Adipocyte (in vitro differentiated cells): ENCODE measurements at regions not wholly inside any gene's neighbourhood (a gene's known extent, or its start where the extent isn't known, plus 50 kb on each side); places are given as distances from the start of the nearest gene placed in this dataset.

Experiments used
- DNase-seq: peaks from one replicate; pipeline ENCODE4 v3.0.0-alpha.2; 2015; ENCODE audit warnings: low read depth
- H3K27me3 ChIP-seq: replicated peaks from 2 replicates; pipeline ENCODE4 v1.7.0; 2013; ENCODE audit warnings: mild to moderate bottlenecking, low read length, moderate library complexity; ENCODE audit not compliant: control insufficient read depth, insufficient read depth
- H3K36me3 ChIP-seq: 2 replicates; pipeline ENCODE4 v1.7.0; 2013; ENCODE audit warnings: low read length, mild to moderate bottlenecking, moderate library complexity; ENCODE audit not compliant: control insufficient read depth, insufficient read depth, severe bottlenecking
- H3K4me1 ChIP-seq: 2 replicates; pipeline ENCODE4 v1.7.0; 2013; ENCODE audit warnings: mild to moderate bottlenecking, low read length, moderate library complexity; ENCODE audit not compliant: control insufficient read depth, insufficient read depth
- H3K4me3 ChIP-seq: 2 replicates; pipeline ENCODE4 v1.7.0; 2013; ENCODE audit warnings: mild to moderate bottlenecking, low read length, moderate library complexity
- H3K9ac ChIP-seq: 2 replicates; pipeline ENCODE4 v1.7.0; 2013; ENCODE audit warnings: mild to moderate bottlenecking, low read length, moderate library complexity
- H3K9me3 ChIP-seq: 2 replicates; pipeline ENCODE4 v1.7.0; 2013; ENCODE audit warnings: mild to moderate bottlenecking, low read length, moderate library complexity; ENCODE audit not compliant: control insufficient read depth

- Histone ChIP-seq H3K4me1 (peaks cover 17% of the 10 kb centered on the region), H3K27me3 (no peaks in the 10 kb centered on the region), H3K36me3 (no peaks in the 10 kb centered on the region), H3K9me3 (peaks cover 5% of the 10 kb centered on the region), H3K4me3 (no peak overlapping the region), H3K9ac (no peak overlapping the region)
- DNase-seq, result no peak
Observed at GRCh38 chr21:28110074-28110473, 882.6 kb downstream of the LTN1 start.

GRCh38 chr21:28106370-28106890, 886.2 kb downstream of the LTN1 start:
- Histone ChIP-seq H3K4me1 (peaks cover 10% of the 10 kb centered on the region), H3K9ac (no peak overlapping the region), H3K4me3 (no peak overlapping the region), H3K27me3 (no peaks in the 10 kb centered on the region), H3K9me3 (peaks cover 5% of the 10 kb centered on the region), H3K36me3 (no peaks in the 10 kb centered on the region)
- peak; percentile 17 for DNase-seq

GRCh38 chr21:28104346-28104745, 888.3 kb downstream of the LTN1 start:
- Histone ChIP-seq H3K27me3 (no peaks in the 10 kb centered on the region), H3K4me3 (no peak overlapping the region), H3K9ac (no peak overlapping the region), H3K9me3 (no peaks in the 10 kb centered on the region), H3K4me1 (peaks cover 3% of the 10 kb centered on the region), H3K36me3 (no peaks in the 10 kb centered on the region)
- DNase-seq, result no peak

- H3K27me3 ChIP-seq, result no peaks in the 10 kb centered on the region
- no peak overlapping the region for H3K9ac ChIP-seq
- no peak for DNase-seq
Observed at GRCh38 chr21:28100366-28100765, 892.3 kb downstream of the LTN1 start.

GRCh38 chr21:28099001-28099705, 893.5 kb downstream of the LTN1 start:
- no peak overlapping the region for H3K9ac ChIP-seq
- H3K9me3 ChIP-seq, result no peaks in the 10 kb centered on the region
- H3K4me1 ChIP-seq, result peaks cover 8% of the 10 kb centered on the region
- no peaks in the 10 kb centered on the region for H3K36me3 ChIP-seq
- no peaks in the 10 kb centered on the region for H3K27me3 ChIP-seq
- peak; percentile 3 for DNase-seq
- H3K4me3 ChIP-seq, result no peak overlapping the region

More at GRCh38 chr21:28100366-28100765, 892.3 kb downstream of the LTN1 start:
- H3K36me3 ChIP-seq, result no peaks in the 10 kb centered on the region
- peaks cover 8% of the 10 kb centered on the region for H3K4me1 ChIP-seq
- no peak overlapping the region for H3K4me3 ChIP-seq
- H3K9me3 ChIP-seq, result no peaks in the 10 kb centered on the region

DNA sequence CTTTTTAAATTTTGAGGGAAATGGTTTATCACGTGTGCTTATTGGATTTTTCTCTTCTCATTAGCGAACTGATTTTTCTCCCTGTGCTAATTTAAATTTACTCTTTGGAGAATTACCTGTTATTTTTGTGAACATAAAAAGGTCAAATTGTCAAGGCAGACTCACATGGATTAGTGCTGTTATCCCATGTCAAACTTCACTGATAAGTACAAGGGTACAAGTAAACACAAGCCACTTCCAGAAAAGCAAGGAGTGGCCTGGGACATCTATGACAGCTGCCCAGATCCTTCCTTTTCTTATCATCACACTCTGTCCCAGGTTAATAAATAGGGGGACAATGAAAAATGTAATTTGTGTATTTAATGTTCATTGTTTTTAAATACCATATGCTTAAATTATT, 901.2 kb downstream of the LTN1 start:
- Histone ChIP-seq H3K27me3 (no peaks in the 10 kb centered on the region), H3K4me3 (no peak overlapping the region), H3K9ac (no peak overlapping the region), H3K4me1 (peaks cover 14% of the 10 kb centered on the region), H3K36me3 (no peaks in the 10 kb centered on the region), H3K9me3 (no peaks in the 10 kb centered on the region)
- DNase-seq, result no peak

GRCh38 chr21:28090546-28090945, 902.1 kb downstream of the LTN1 start:
- no peaks in the 10 kb centered on the region for H3K36me3 ChIP-seq
- H3K9me3 ChIP-seq, result no peaks in the 10 kb centered on the region
- no peaks in the 10 kb centered on the region for H3K27me3 ChIP-seq
- H3K4me3 ChIP-seq, result peak overlapping the region; percentile 70
- H3K4me1 ChIP-seq, result peaks cover 14% of the 10 kb centered on the region
- DNase-seq, result no peak
- peak overlapping the region; percentile 49 for H3K9ac ChIP-seq

GRCh38 chr21:28089599-28090441, 902.9 kb downstream of the LTN1 start:
- H3K36me3 ChIP-seq, result no peaks in the 10 kb centered on the region
- H3K4me1 ChIP-seq, result peaks cover 14% of the 10 kb centered on the region
- H3K9ac ChIP-seq, result peak overlapping the region; percentile 49
- peak overlapping the region; percentile 70 for H3K4me3 ChIP-seq
- H3K27me3 ChIP-seq, result no peaks in the 10 kb centered on the region
- H3K9me3 ChIP-seq, result no peaks in the 10 kb centered on the region
- DNase-seq, result no peak

GRCh38 chr21:28086861-28087581, 905.7 kb downstream of the LTN1 start:
- no peaks in the 10 kb centered on the region for H3K9me3 ChIP-seq
- no peaks in the 10 kb centered on the region for H3K36me3 ChIP-seq
- no peak overlapping the region for H3K4me3 ChIP-seq
- H3K27me3 ChIP-seq, result no peaks in the 10 kb centered on the region
- peaks cover 22% of the 10 kb centered on the region for H3K4me1 ChIP-seq
- no peak for DNase-seq
- H3K9ac ChIP-seq, result no peak overlapping the region

DNA sequence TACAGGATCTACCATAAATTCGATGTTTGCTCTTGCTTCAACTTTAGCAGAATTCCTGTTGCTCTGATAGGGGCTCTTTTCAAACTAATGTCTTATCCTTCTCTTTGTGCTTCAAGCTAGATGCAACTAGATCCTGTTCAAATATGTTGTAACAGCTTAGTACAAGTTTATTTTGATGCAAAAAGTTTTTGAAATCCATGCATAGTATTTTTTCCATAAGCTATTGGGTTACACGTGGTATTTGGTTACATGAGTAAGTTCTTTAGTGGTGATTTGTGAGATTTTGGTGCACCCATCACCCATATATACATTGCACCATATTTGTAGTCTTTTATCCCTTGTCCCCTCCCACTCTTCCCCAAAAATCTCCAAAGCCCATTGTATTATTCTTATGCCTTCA, 907.7 kb downstream of the LTN1 start:
- no peaks in the 10 kb centered on the region for H3K27me3 ChIP-seq
- peak; percentile 66 for DNase-seq
- H3K9me3 ChIP-seq, result no peaks in the 10 kb centered on the region
- H3K36me3 ChIP-seq, result no peaks in the 10 kb centered on the region
- peaks cover 12% of the 10 kb centered on the region for H3K4me1 ChIP-seq
- no peak overlapping the region for H3K4me3 ChIP-seq
- no peak overlapping the region for H3K9ac ChIP-seq

- DNase-seq, result no peak
- Histone ChIP-seq H3K4me3 (no peak overlapping the region), H3K36me3 (no peaks in the 10 kb centered on the region), H3K4me1 (peaks cover 8% of the 10 kb centered on the region), H3K9ac (no peak overlapping the region), H3K9me3 (no peaks in the 10 kb centered on the region), H3K27me3 (no peaks in the 10 kb centered on the region)
Observed at GRCh38 chr21:28083350-28083749, 909.3 kb downstream of the LTN1 start.
